Stomach (tissue), 8 donors: ENCODE measurements at regions not wholly inside any gene's neighbourhood (a gene's known extent, or its start where the extent isn't known, plus 50 kb on each side); places are given as distances from the start of the nearest gene placed in this dataset.

Experiments
- DNase-seq, 2 donors: peaks; one replicate each; pipeline versions ENCODE4 v3.0.0 to v3.0.0-alpha.2; 2013 to 2019
- H3K27ac ChIP-seq, 5 donors: fragments of 200-600 bp in 4 of 5; sonication (generic) in 4 of 5; one replicate each; pipeline ENCODE4 v1.5.1; 2013 to 2019; ENCODE audit warnings: mild to moderate bottlenecking in 1 of 5, moderate library complexity in 1 of 5
- H3K27me3 ChIP-seq, 3 donors: fragments of 200-600 bp; sonication (generic); one replicate each; pipeline ENCODE4 v1.5.1; 2017 to 2019; ENCODE audit warnings: mixed run types in 1 of 3
- H3K36me3 ChIP-seq, 4 donors: fragments of 200-600 bp; sonication (generic); 1 replicate in 3 of 4; 2 replicates in 1 of 4; pipeline ENCODE4 v1.5.1; 2016 to 2019
- H3K4me1 ChIP-seq, 4 donors: fragments of 200-600 bp; sonication (generic); one replicate each; pipeline ENCODE4 v1.5.1; 2016 to 2019
- H3K4me3 ChIP-seq, 4 donors: fragments of 200-600 bp; sonication (generic) in 3 of 4; one replicate each; pipeline ENCODE4 v1.5.1; 2016 to 2019; ENCODE audit warnings: mild to moderate bottlenecking in 1 of 4
- H3K9me3 ChIP-seq, 4 donors: fragments of 200-600 bp; sonication (generic); one replicate each; pipeline ENCODE4 v1.5.1; 2016 to 2019
- CTCF ChIP-seq, 7 experiments: fragments of 450-650 bp in 4 of 7; fragments of 200-600 bp in 3 of 7; sonication (generic) in 3 of 7; IDR thresholded peaks; one replicate each; pipeline ENCODE4 v1.5.1; 2016 to 2019; ENCODE audit warnings: antibody characterized with exemption in 7 of 7, control low read depth in 2 of 7, mild to moderate bottlenecking in 1 of 7
- EP300 ChIP-seq: sonication (generic); formaldehyde crosslinking; IDR thresholded peaks from one replicate; pipeline ENCODE4 v1.6.1; 2017; ENCODE audit warnings: antibody characterized with exemption
- POLR2A ChIP-seq, 4 donors: fragments of 450-650 bp; IDR thresholded peaks; one replicate each; pipeline ENCODE4 v1.6.1; 2016; ENCODE audit warnings: antibody characterized with exemption in 4 of 4, control low read depth in 2 of 4, mild to moderate bottlenecking in 1 of 4, moderate library complexity in 1 of 4
- POLR2AphosphoS5 ChIP-seq, 3 donors: sonication (generic); formaldehyde crosslinking; IDR thresholded peaks; one replicate each; pipeline ENCODE4 v1.6.1; 2016; ENCODE audit warnings: antibody characterized with exemption in 3 of 3
- WGBS, 5 donors: extraction: QIAGEN DNeasy Blood & Tissue Kit in 3 of 5; methylation state at CpG; one replicate each; pipeline versions ENCODE4 v1.1.5 to v1.1.7; 2013 to 2018; 5-methylcytosine and 5-hydroxymethylcytosine counted together
- intact Hi-C: fragments of 100-400 bp; cut with DNase I; formaldehyde crosslinking; loops from one replicate; pipeline ENCODE4 v1.15.1; 2023; ENCODE audit warnings: low total_unique reads
- donor health status: healthy with polysubstance abuse.
- donor health status: Bipolar disorder and iron deficiency.
- donor health status: healthy.

- TF ChIP-seq CTCF (IDR thresholded peaks at IDR 0.05) (no peak), EP300 (no peak), POLR2AphosphoS5 (IDR thresholded peaks at IDR 0.05) (no peak), POLR2A (IDR thresholded peaks at IDR 0.05) (no peak)
- peaks cover 0 to 15% (median 8%) of the 10 kb centered on the region in 4 donors for H3K4me1 ChIP-seq
- H3K36me3 ChIP-seq: no peaks in the 10 kb centered on the region
- H3K27ac ChIP-seq: no peak overlapping the region
- no peak for DNase-seq
- no peak overlapping the region for H3K4me3 ChIP-seq
- H3K9me3 ChIP-seq: peaks cover 0 to 11% (median 5%) of the 10 kb centered on the region in 4 donors
- intact Hi-C loops: no loop called here
- H3K27me3 ChIP-seq: peaks cover 0 to 24% (median 9%) of the 10 kb centered on the region in 3 donors
- 50 to 80% (median 75%) methylated on average over 3 of the region's 3 CpGs for WGBS, 5 donors
Measured at GRCh38 chr7:149686011-149686410, 87.4 kb downstream of the ZNF467 start.

GRCh38 chr7:149685455-149685854 lies 87.9 kb downstream of the ZNF467 start:
- intact Hi-C loops: no loop called here
- TF ChIP-seq POLR2A (IDR thresholded peaks at IDR 0.05) (no peak), EP300 (no peak), POLR2AphosphoS5 (IDR thresholded peaks at IDR 0.05) (no peak), CTCF (IDR thresholded peaks at IDR 0.05) (no peak)
- Histone ChIP-seq H3K36me3 (no peaks in the 10 kb centered on the region), H3K27me3 (peaks cover 0 to 19% (median 4%) of the 10 kb centered on the region in 3 donors), H3K27ac (no peak overlapping the region), H3K9me3 (peaks cover 0 to 16% (median 8%) of the 10 kb centered on the region in 4 donors), H3K4me1 (peaks cover 0 to 10% (median 6%) of the 10 kb centered on the region in 4 donors), H3K4me3 (no peak overlapping the region)
- 75 to 97% (median 94%) methylated on average over 3 of the region's 3 CpGs for WGBS, 5 donors
- no peak for DNase-seq

- Histone ChIP-seq H3K27ac (no peak overlapping the region), H3K4me3 (no peak overlapping the region), H3K9me3 (peaks cover 0 to 15% (median 8%) of the 10 kb centered on the region in 4 donors), H3K36me3 (no peaks in the 10 kb centered on the region), H3K4me1 (peaks cover 0 to 8% (median 5%) of the 10 kb centered on the region in 4 donors), H3K27me3 (peaks cover 0 to 5% (median 0%) of the 10 kb centered on the region in 3 donors)
- DNase-seq: no peak
- TF ChIP-seq POLR2A (IDR thresholded peaks at IDR 0.05): no peak
- TF ChIP-seq EP300: no peak
- TF ChIP-seq POLR2AphosphoS5 (IDR thresholded peaks at IDR 0.05): no peak
- TF ChIP-seq CTCF (IDR thresholded peaks at IDR 0.05): no peak
- intact Hi-C loops: no loop called here
- WGBS, 5 donors: 86 to 89% (median 87%) methylated on average over 2 of the region's 2 CpGs
Measured at GRCh38 chr7:149683898-149684297, 89.5 kb downstream of the ZNF467 start.

GRCh38 chr7:149683181-149683580 lies 90.2 kb downstream of the ZNF467 start:
- TF ChIP-seq EP300 (no peak), POLR2A (IDR thresholded peaks at IDR 0.05) (no peak), CTCF (IDR thresholded peaks at IDR 0.05) (no peak), POLR2AphosphoS5 (IDR thresholded peaks at IDR 0.05) (no peak)
- 76 to 97% (median 88%) methylated on average over 2 of the region's 2 CpGs for WGBS, 5 donors

More at GRCh38 chr7:149683181-149683580, 90.2 kb downstream of the ZNF467 start:
- Histone ChIP-seq H3K27ac (no peak overlapping the region), H3K36me3 (no peaks in the 10 kb centered on the region), H3K27me3 (peaks cover 0 to 5% (median 0%) of the 10 kb centered on the region in 3 donors), H3K9me3 (peaks cover 0 to 11% (median 5%) of the 10 kb centered on the region in 4 donors), H3K4me1 (peaks cover 0 to 8% (median 5%) of the 10 kb centered on the region in 4 donors), H3K4me3 (no peak overlapping the region)
- intact Hi-C loops: no loop called here
- DNase-seq: no peak
